GM12865 (cell line): ENCODE measurements at regions not wholly inside any gene's neighbourhood (a gene's known extent, or its start where the extent isn't known, plus 50 kb on each side); places are given as distances from the start of the nearest gene placed in this dataset.

Source experiments
- DNase-seq: peaks from one replicate; pipeline ENCODE4 v3.0.0; 2010; ENCODE audit warnings: low read depth
- H3K4me3 ChIP-seq: 2 replicates; pipeline ENCODE4 v1.5.1; 2011; ENCODE audit warnings: mild to moderate bottlenecking, low read depth, low read length, control low read depth
- CTCF ChIP-seq: IDR thresholded peaks from 2 replicates; pipeline ENCODE4 v1.5.1; 2011; ENCODE audit warnings: low read length, control low read depth, low read depth, inconsistent platforms; ENCODE audit not compliant: insufficient read depth; ENCODE audit errors: missing control alignments

- DNase-seq: no peak
- no peak for TF ChIP-seq CTCF
- H3K4me3 ChIP-seq: no peak overlapping the region
Observed at GRCh38 chr4:82069883-82070638, 303.7 kb downstream of the HNRNPD start.

- TF ChIP-seq CTCF: no peak
Observed at GRCh38 chr4:82063017-82063416, 310.8 kb downstream of the HNRNPD start.

GRCh38 chr4:82057990-82058544 is 315.7 kb downstream of the HNRNPD start:
- H3K4me3 ChIP-seq: no peak overlapping the region
- DNase-seq: no peak
- no peak for TF ChIP-seq CTCF

More at GRCh38 chr4:82063017-82063416, 310.8 kb downstream of the HNRNPD start:
- no peak for DNase-seq
- no peak overlapping the region for H3K4me3 ChIP-seq

- no peak for DNase-seq
- no peak overlapping the region for H3K4me3 ChIP-seq
- no peak for TF ChIP-seq CTCF
Observed at GRCh38 chr4:82055156-82055555, 318.6 kb downstream of the HNRNPD start.

- H3K4me3 ChIP-seq: no peak overlapping the region
- DNase-seq: no peak
- TF ChIP-seq CTCF: no peak
Observed at GRCh38 chr4:82053396-82053795, 320.4 kb downstream of the HNRNPD start.

- no peak for DNase-seq
Observed at GRCh38 chr4:82050796-82051195, 323.0 kb downstream of the HNRNPD start.

More at GRCh38 chr4:82050796-82051195, 323.0 kb downstream of the HNRNPD start:
- no peak for TF ChIP-seq CTCF
- no peak overlapping the region for H3K4me3 ChIP-seq
